HCT116 (cell line): ENCODE measurements at regions not wholly inside any gene's neighbourhood (a gene's known extent, or its start where the extent isn't known, plus 50 kb on each side); places are given as distances from the start of the nearest gene placed in this dataset.

ENCODE experiments used
- ATAC-seq: fragments of 200-7000 bp; cut with Tn5 transposase; 2 replicates; pipeline ENCODE4 v1.9.1; 2020; ENCODE audit warnings: mild to moderate bottlenecking, moderate library complexity
- BruUV-seq: library from RNA; stranded (reverse); fragments of 400-500 nt; replicated peaks from 2 replicates; lab custom pipeline; 2021; lab: Mats Ljungman, UMichigan
- CTCF ChIA-PET: fragments of 300-600 bp; sonication (Branson Sonifier 250); formaldehyde crosslinking; loops from one replicate; lab custom pipeline; 2021; ENCODE audit warnings: antibody characterized with exemption; lab: Charles Lee
- POLR2A ChIA-PET: fragments of 300-600, 350-600 bp; sonication (Branson Sonifier 250); formaldehyde crosslinking; loops from one replicate; lab custom pipeline; 2021; ENCODE audit warnings: antibody characterized with exemption; lab: Charles Lee
- RAD21 ChIA-PET, 2 experiments: fragments of 300-600 bp; sonication (Branson Sonifier 250); formaldehyde crosslinking; loops; one replicate each; lab custom pipeline; 2023; ENCODE audit warnings: low total read pairs in 2 of 2; ENCODE audit not compliant: uncharacterized antibody in 2 of 2, unreplicated experiment in 2 of 2, low non-redundant PET in 1 of 2; lab: Charles Lee
- DNase-seq: peaks from one replicate; pipeline ENCODE4 v3.0.0-alpha.2; 2010; ENCODE audit warnings: low read depth, low spot score
- H2AFZ ChIP-seq: fragments of 200-600 bp; shearing (Covaris generic), sonication (generic); 2 replicates; pipeline ENCODE4 v1.6.1; 2017; ENCODE audit warnings: low read depth, mixed run types, mixed read lengths, antibody characterized with exemption, low read length; ENCODE audit not compliant: poor library complexity, severe bottlenecking
- H3K27ac ChIP-seq: 2 replicates; pipeline ENCODE4 v1.5.1; 2012; ENCODE audit warnings: low read depth, low read length
- H3K27me3 ChIP-seq: fragments of 200-600 bp; sonication (generic); 2 replicates; pipeline ENCODE4 v1.6.1; 2016; ENCODE audit warnings: mixed run types, low read length, mixed read lengths; ENCODE audit not compliant: insufficient read depth
- H3K36me3 ChIP-seq, 2 experiments: fragments of 200-500 bp in 1 of 2; fragments of 200-600 bp in 1 of 2; sonication (Bioruptor generic) in 1 of 2; sonication (generic) in 1 of 2; 2 replicates each; pipeline versions ENCODE4 v1.5.1 to v1.6.1; 2014 to 2016; ENCODE audit warnings: low read length in 2 of 2, inconsistent platforms in 1 of 2, mixed read lengths in 1 of 2, mixed run types in 1 of 2; ENCODE audit not compliant: insufficient read depth in 2 of 2, control insufficient read depth in 1 of 2
- H3K4me1 ChIP-seq, 2 experiments: fragments of 200-600 bp in 1 of 2; sonication (generic) in 1 of 2; 2 replicates each; pipeline versions ENCODE4 v1.5.1 to v1.6.1; 2012 to 2017; ENCODE audit warnings: low read length in 2 of 2, inconsistent platforms in 1 of 2, mild to moderate bottlenecking in 1 of 2, mixed read lengths in 1 of 2, mixed run types in 1 of 2, moderate library complexity in 1 of 2; ENCODE audit not compliant: insufficient read depth in 2 of 2, control insufficient read depth in 1 of 2
- H3K4me2 ChIP-seq: fragments of 200-600 bp; sonication (generic); 2 replicates; pipeline ENCODE4 v1.6.1; 2017; ENCODE audit warnings: mixed run types, low read length, mixed read lengths
- H3K4me3 ChIP-seq, 2 experiments: fragments of 200-600 bp in 1 of 2; sonication (generic) in 1 of 2; replicated peaks in 1 of 2; 2 replicates each; pipeline ENCODE4 v1.5.1; 2011 to 2016; ENCODE audit warnings: low read length in 2 of 2, control low read depth in 1 of 2, low read depth in 1 of 2, mild to moderate bottlenecking in 1 of 2, mixed read lengths in 1 of 2, mixed run types in 1 of 2
- H3K79me2 ChIP-seq: fragments of 200-600 bp; sonication (generic); 2 replicates; pipeline ENCODE4 v1.6.1; 2017; ENCODE audit warnings: mild to moderate bottlenecking, mixed run types, low read length, moderate library complexity, mixed read lengths; ENCODE audit not compliant: insufficient read depth
- H3K9ac ChIP-seq: fragments of 200-600 bp; sonication (generic); 2 replicates; pipeline ENCODE4 v1.6.1; 2016; ENCODE audit warnings: low read length, mixed read lengths
- H3K9me2 ChIP-seq: fragments of 200-600 bp; sonication (generic), shearing (Covaris generic); 2 replicates; pipeline ENCODE4 v1.6.1; 2017; ENCODE audit warnings: mixed run types, mild to moderate bottlenecking, moderate library complexity; ENCODE audit not compliant: insufficient read depth
- H3K9me3 ChIP-seq, 2 experiments: fragments of 200-500 bp in 1 of 2; fragments of 200-600 bp in 1 of 2; sonication (Bioruptor generic) in 1 of 2; sonication (generic) in 1 of 2; 2 replicates each; pipeline ENCODE4 v1.6.1; 2014 to 2017; ENCODE audit warnings: low read length in 2 of 2, mixed read lengths in 2 of 2, inconsistent platforms in 1 of 2, low read depth in 1 of 2, mild to moderate bottlenecking in 1 of 2, mixed run types in 1 of 2, moderate library complexity in 1 of 2; ENCODE audit not compliant: control insufficient read depth in 1 of 2, insufficient read depth in 1 of 2
- H4K20me1 ChIP-seq: fragments of 200-600 bp; sonication (generic), shearing (Covaris generic); 2 replicates; pipeline ENCODE4 v1.6.1; 2017; ENCODE audit warnings: mixed run types, mild to moderate bottlenecking, moderate library complexity; ENCODE audit not compliant: insufficient read depth
- ATF3 ChIP-seq: IDR thresholded peaks from 2 replicates; pipeline ENCODE4 v1.6.1; 2012
- CEBPB ChIP-seq: IDR thresholded peaks from 2 replicates; pipeline ENCODE4 v1.6.1; 2012; ENCODE audit warnings: low read depth
- EGR1 ChIP-seq: IDR thresholded peaks from 2 replicates; pipeline ENCODE4 v1.6.1; 2012; ENCODE audit warnings: low read depth
- EZH2phosphoT487 ChIP-seq: fragments of 200-600 bp; IDR thresholded peaks from 2 replicates; pipeline ENCODE4 v1.6.1; 2018; ENCODE audit warnings: antibody characterized with exemption, borderline replicate concordance
- POLR2A ChIP-seq: IDR thresholded peaks from 2 replicates; pipeline ENCODE4 v1.7.0; 2011; ENCODE audit warnings: borderline replicate concordance; ENCODE audit not compliant: insufficient read depth, insufficient read length; ENCODE audit errors: extremely low read depth
- YY1 ChIP-seq: IDR thresholded peaks from 2 replicates; pipeline ENCODE4 v1.6.1; 2011; ENCODE audit warnings: low read length, low read depth, moderate library complexity, mild to moderate bottlenecking; ENCODE audit not compliant: insufficient replicate concordance; ENCODE audit errors: extremely low read depth
- intact Hi-C: fragments of 100-400 bp; cut with micrococcal nuclease; formaldehyde crosslinking; loops from 2 replicates; pipeline ENCODE4 v1.10.0; 2022
- TF ChIP-seq, protein P1 (sequence below), 3 experiments: fragments of 200-600 bp in 1 of 3; sonication (generic) in 1 of 3; IDR thresholded peaks in 2 of 3; conservative IDR thresholded peaks in 1 of 3; 2 replicates each; pipeline ENCODE4 v1.5.1; 2012 to 2017; ENCODE audit warnings: low read depth in 2 of 3, low read length in 2 of 3, antibody characterized with exemption in 1 of 3, borderline replicate concordance in 1 of 3, control low read depth in 1 of 3, mild to moderate bottlenecking in 1 of 3, mixed read lengths in 1 of 3, mixed run types in 1 of 3, moderate library complexity in 1 of 3; ENCODE audit not compliant: insufficient read depth in 1 of 3
- TF ChIP-seq, protein P2 (sequence below): IDR thresholded peaks from 2 replicates; pipeline ENCODE4 v1.6.1; 2011; ENCODE audit warnings: mild to moderate bottlenecking, low read length, moderate library complexity; ENCODE audit not compliant: insufficient replicate concordance; ENCODE audit errors: extremely low read depth

DNA sequence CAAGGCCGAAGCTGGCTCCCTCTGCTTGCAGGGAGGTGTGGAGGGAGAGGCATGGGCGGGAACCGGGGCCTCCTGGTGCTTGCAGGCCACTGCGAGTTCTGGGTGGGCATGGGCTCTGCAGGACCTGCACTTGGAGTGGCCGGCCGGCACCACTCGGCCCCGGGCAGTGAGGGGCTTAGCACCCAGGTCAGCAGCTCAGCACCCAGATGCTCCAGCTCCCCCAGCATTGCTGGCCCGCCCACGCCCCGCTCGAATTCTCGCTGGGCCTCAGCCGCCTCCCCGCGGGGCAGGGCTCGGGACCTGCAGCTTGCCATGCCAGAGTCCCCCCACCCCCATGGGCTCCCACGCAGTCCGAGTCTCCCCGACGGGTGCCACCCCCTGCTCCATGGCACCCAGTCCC is 176.2 kb upstream of the FAM98A start (continued):
- TF ChIP-seq, protein P1, sequence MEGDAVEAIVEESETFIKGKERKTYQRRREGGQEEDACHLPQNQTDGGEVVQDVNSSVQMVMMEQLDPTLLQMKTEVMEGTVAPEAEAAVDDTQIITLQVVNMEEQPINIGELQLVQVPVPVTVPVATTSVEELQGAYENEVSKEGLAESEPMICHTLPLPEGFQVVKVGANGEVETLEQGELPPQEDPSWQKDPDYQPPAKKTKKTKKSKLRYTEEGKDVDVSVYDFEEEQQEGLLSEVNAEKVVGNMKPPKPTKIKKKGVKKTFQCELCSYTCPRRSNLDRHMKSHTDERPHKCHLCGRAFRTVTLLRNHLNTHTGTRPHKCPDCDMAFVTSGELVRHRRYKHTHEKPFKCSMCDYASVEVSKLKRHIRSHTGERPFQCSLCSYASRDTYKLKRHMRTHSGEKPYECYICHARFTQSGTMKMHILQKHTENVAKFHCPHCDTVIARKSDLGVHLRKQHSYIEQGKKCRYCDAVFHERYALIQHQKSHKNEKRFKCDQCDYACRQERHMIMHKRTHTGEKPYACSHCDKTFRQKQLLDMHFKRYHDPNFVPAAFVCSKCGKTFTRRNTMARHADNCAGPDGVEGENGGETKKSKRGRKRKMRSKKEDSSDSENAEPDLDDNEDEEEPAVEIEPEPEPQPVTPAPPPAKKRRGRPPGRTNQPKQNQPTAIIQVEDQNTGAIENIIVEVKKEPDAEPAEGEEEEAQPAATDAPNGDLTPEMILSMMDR (IDR thresholded peaks at IDR 0.05 in 2 of 3, conservative IDR thresholded peaks at IDR 0.05 in 1 of 3; ENCODE audit: borderline replicate concordance in 1 of 3, insufficient read depth in 1 of 3, low read depth in 2 of 3, low read length in 2 of 3) = no peak
- no peak for TF ChIP-seq CEBPB

GRCh38 chr2:33770023-33770422 is 170.9 kb upstream of the FAM98A start:
- CTCF ChIA-PET = no interaction called here
- Histone ChIP-seq H3K9ac (no peak overlapping the region), H3K27me3 (no peaks in the 10 kb centered on the region), H3K36me3 (no peaks in the 10 kb centered on the region), H3K4me2 (no peak overlapping the region), H3K79me2 (no peaks in the 10 kb centered on the region), H3K9me2 (no peaks in the 10 kb centered on the region), H4K20me1 (no peaks in the 10 kb centered on the region), H3K4me3 (no peak overlapping the region), H2AFZ (no peak overlapping the region)
- POLR2A ChIA-PET = no interaction called here
- no TSS peak for BruUV-seq
- ATAC-seq = no peak
- RAD21 ChIA-PET = no interaction called here
- TF ChIP-seq EZH2phosphoT487 = no peak
- TF ChIP-seq, protein P2, sequence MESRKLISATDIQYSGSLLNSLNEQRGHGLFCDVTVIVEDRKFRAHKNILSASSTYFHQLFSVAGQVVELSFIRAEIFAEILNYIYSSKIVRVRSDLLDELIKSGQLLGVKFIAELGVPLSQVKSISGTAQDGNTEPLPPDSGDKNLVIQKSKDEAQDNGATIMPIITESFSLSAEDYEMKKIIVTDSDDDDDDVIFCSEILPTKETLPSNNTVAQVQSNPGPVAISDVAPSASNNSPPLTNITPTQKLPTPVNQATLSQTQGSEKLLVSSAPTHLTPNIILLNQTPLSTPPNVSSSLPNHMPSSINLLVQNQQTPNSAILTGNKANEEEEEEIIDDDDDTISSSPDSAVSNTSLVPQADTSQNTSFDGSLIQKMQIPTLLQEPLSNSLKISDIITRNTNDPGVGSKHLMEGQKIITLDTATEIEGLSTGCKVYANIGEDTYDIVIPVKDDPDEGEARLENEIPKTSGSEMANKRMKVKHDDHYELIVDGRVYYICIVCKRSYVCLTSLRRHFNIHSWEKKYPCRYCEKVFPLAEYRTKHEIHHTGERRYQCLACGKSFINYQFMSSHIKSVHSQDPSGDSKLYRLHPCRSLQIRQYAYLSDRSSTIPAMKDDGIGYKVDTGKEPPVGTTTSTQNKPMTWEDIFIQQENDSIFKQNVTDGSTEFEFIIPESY = no peak
- TF ChIP-seq YY1 = no peak
- TF ChIP-seq POLR2A = no peak
- no peak for TF ChIP-seq ATF3
- no peak for TF ChIP-seq EGR1
- TF ChIP-seq, all 23 proteins: peak for 0
- Histone ChIP-seq H3K27ac (no peak overlapping the region), H3K4me1 (no peaks in the 10 kb centered on the region), H3K9me3 (no peaks in the 10 kb centered on the region)
- no peak for DNase-seq
- intact Hi-C loops = no loop called here
